Tibial nerve (tissue), 4 donors: ENCODE measurements at regions not wholly inside any gene's neighbourhood (a gene's known extent, or its start where the extent isn't known, plus 50 kb on each side); places are given as distances from the start of the nearest gene placed in this dataset.

Experiments used
- EP300 ChIP-seq, 2 donors: sonication (generic); formaldehyde crosslinking; IDR thresholded peaks; one replicate each; pipeline ENCODE4 v1.6.1; 2017; ENCODE audit warnings: antibody characterized with exemption in 2 of 2, mild to moderate bottlenecking in 1 of 2
- POLR2A ChIP-seq, 2 donors: fragments of 450-650 bp; IDR thresholded peaks; one replicate each; pipeline ENCODE4 v1.6.1; 2017; ENCODE audit warnings: antibody characterized with exemption in 2 of 2, mild to moderate bottlenecking in 2 of 2, moderate library complexity in 2 of 2
- TF ChIP-seq, protein P1 (sequence below), 5 experiments: fragments of 200-600 bp in 3 of 5; fragments of 450-650 bp in 2 of 5; sonication (generic) in 3 of 5; IDR thresholded peaks; one replicate each; pipeline ENCODE4 v1.5.1; 2016 to 2019; ENCODE audit warnings: antibody characterized with exemption in 5 of 5, mild to moderate bottlenecking in 3 of 5, moderate library complexity in 2 of 5

- TF ChIP-seq, protein P1, sequence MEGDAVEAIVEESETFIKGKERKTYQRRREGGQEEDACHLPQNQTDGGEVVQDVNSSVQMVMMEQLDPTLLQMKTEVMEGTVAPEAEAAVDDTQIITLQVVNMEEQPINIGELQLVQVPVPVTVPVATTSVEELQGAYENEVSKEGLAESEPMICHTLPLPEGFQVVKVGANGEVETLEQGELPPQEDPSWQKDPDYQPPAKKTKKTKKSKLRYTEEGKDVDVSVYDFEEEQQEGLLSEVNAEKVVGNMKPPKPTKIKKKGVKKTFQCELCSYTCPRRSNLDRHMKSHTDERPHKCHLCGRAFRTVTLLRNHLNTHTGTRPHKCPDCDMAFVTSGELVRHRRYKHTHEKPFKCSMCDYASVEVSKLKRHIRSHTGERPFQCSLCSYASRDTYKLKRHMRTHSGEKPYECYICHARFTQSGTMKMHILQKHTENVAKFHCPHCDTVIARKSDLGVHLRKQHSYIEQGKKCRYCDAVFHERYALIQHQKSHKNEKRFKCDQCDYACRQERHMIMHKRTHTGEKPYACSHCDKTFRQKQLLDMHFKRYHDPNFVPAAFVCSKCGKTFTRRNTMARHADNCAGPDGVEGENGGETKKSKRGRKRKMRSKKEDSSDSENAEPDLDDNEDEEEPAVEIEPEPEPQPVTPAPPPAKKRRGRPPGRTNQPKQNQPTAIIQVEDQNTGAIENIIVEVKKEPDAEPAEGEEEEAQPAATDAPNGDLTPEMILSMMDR (IDR thresholded peaks at IDR 0.05): peak in 1 of 5 experiments; percentile 24
- no peak for TF ChIP-seq POLR2A (IDR thresholded peaks at IDR 0.05)
- TF ChIP-seq EP300 (IDR thresholded peaks at IDR 0.05): no peak
These were observed 273.2 kb downstream of the NPHP4 start for GRCh38 chr1:5718831-5719632.
